ENCODE measurements at regions not wholly inside any gene's neighbourhood (a gene's known extent, or its start where the extent isn't known, plus 50 kb on each side); places are given as distances from the start of the nearest gene placed in this dataset.

- no peak for DNase-seq (ENCODE audit: low spot score)
Observed at GRCh38 chr6:44715188-44715587, 327.7 kb downstream of the CDC5L start.

GRCh38 chr6:44715925-44716324 lies 328.4 kb downstream of the CDC5L start:
- DNase-seq (ENCODE audit: low spot score): no peak

GRCh38 chr6:44717431-44717830 lies 329.9 kb downstream of the CDC5L start:
- no peak for DNase-seq (ENCODE audit: low spot score)

- no peak for DNase-seq (ENCODE audit: low spot score)
Observed at GRCh38 chr6:44721954-44722578, 334.6 kb downstream of the CDC5L start.

- DNase-seq (ENCODE audit: low spot score): no peak
Observed at GRCh38 chr6:44722736-44723135, 335.2 kb downstream of the CDC5L start.

- DNase-seq (ENCODE audit: low spot score): no peak
Observed at GRCh38 chr6:44723439-44724197, 336.1 kb downstream of the CDC5L start.

- DNase-seq (ENCODE audit: low spot score): peak; percentile 23
Observed at GRCh38 chr6:44725070-44725469, 337.6 kb downstream of the CDC5L start.

- DNase-seq (ENCODE audit: low spot score): no peak
Observed at GRCh38 chr6:44727651-44728630, 340.4 kb downstream of the CDC5L start.

GRCh38 chr6:44730771-44731391 lies 343.4 kb downstream of the CDC5L start:
- no peak for DNase-seq (ENCODE audit: low spot score)

GRCh38 chr6:44731485-44732095 lies 344.1 kb downstream of the CDC5L start:
- no peak for DNase-seq (ENCODE audit: low spot score)

GRCh38 chr6:44732243-44732642 lies 344.7 kb downstream of the CDC5L start:
- no peak for DNase-seq (ENCODE audit: low spot score)

- no peak for DNase-seq (ENCODE audit: low spot score)
Observed at GRCh38 chr6:44733126-44733525, 345.6 kb downstream of the CDC5L start.

GRCh38 chr6:44733868-44734267 lies 346.4 kb downstream of the CDC5L start:
- no peak for DNase-seq (ENCODE audit: low spot score)

- no peak for DNase-seq (ENCODE audit: low spot score)
Observed at GRCh38 chr6:44734886-44735629, 347.6 kb downstream of the CDC5L start.

GRCh38 chr6:44735630-44735963 lies 348.1 kb downstream of the CDC5L start:
- no peak for DNase-seq (ENCODE audit: low spot score)

GRCh38 chr6:44737341-44737740 lies 349.8 kb downstream of the CDC5L start:
- no peak for DNase-seq (ENCODE audit: low spot score)

- no peak for DNase-seq (ENCODE audit: low spot score)
Observed at GRCh38 chr6:44737829-44738528, 350.5 kb downstream of the CDC5L start.

- DNase-seq (ENCODE audit: low spot score): no peak
Observed at GRCh38 chr6:44738601-44739146, 351.2 kb downstream of the CDC5L start.

GRCh38 chr6:44739181-44739580 lies 351.7 kb downstream of the CDC5L start:
- no peak for DNase-seq (ENCODE audit: low spot score)

GRCh38 chr6:44740566-44741120 lies 353.1 kb downstream of the CDC5L start:
- DNase-seq (ENCODE audit: low spot score): no peak

Measured in RKO (cell line).